Astrocyte (in vitro differentiated cells and primary cell): ENCODE measurements at regions not wholly inside any gene's neighbourhood (a gene's known extent, or its start where the extent isn't known, plus 50 kb on each side); places are given as distances from the start of the nearest gene placed in this dataset.

Experiments used
- CTCF ChIP-seq: IDR thresholded peaks from 2 replicates; pipeline ENCODE4 v1.5.1; 2011; ENCODE audit warnings: low read depth, mild to moderate bottlenecking, inconsistent platforms, low read length, moderate library complexity; ENCODE audit not compliant: insufficient read depth
- EZH2 ChIP-seq: IDR thresholded peaks from 2 replicates; pipeline ENCODE4 v1.6.1; 2012; ENCODE audit warnings: mild to moderate bottlenecking, low read length, inconsistent platforms; ENCODE audit not compliant: insufficient read depth

GRCh38 chr2:52537588-52537987 is 1230.0 kb upstream of the CHAC2 start:
- TF ChIP-seq CTCF (no peak), EZH2 (no peak)
